WTC11 (cell line): ENCODE measurements at regions not wholly inside any gene's neighbourhood (a gene's known extent, or its start where the extent isn't known, plus 50 kb on each side); places are given as distances from the start of the nearest gene placed in this dataset.

Experiments
- CTCF ChIP-seq: fragments of 200-600 bp; IDR thresholded peaks from 2 replicates; pipeline ENCODE4 v1.8.0; 2022; ENCODE audit warnings: antibody characterized with exemption
- E2F5 ChIP-seq: sonication (generic); formaldehyde crosslinking; IDR thresholded peaks from 2 replicates; pipeline ENCODE4 v1.8.1; 2022; ENCODE audit warnings: mild to moderate bottlenecking, moderate library complexity, missing genetic modification reagents
- ELF4 ChIP-seq: sonication (generic); formaldehyde crosslinking; IDR thresholded peaks from 2 replicates; pipeline ENCODE4 v1.8.1; 2022; ENCODE audit warnings: low read depth, mild to moderate bottlenecking, moderate library complexity, missing genetic modification reagents
- HMGXB4 ChIP-seq: sonication (generic); formaldehyde crosslinking; IDR thresholded peaks from 2 replicates; pipeline ENCODE4 v1.8.1; 2023; ENCODE audit warnings: mild to moderate bottlenecking, moderate library complexity, missing genetic modification reagents
- MAX ChIP-seq: sonication (generic); formaldehyde crosslinking; IDR thresholded peaks from 2 replicates; pipeline ENCODE4 v1.8.0; 2022; ENCODE audit warnings: mild to moderate bottlenecking, missing genetic modification reagents
- STAT6 ChIP-seq: sonication (generic); formaldehyde crosslinking; conservative IDR thresholded peaks from 2 replicates; pipeline ENCODE4 v1.8.1; 2023; ENCODE audit warnings: mild to moderate bottlenecking, low read depth, missing genetic modification reagents, moderate library complexity
- USF2 ChIP-seq: sonication (generic); formaldehyde crosslinking; IDR thresholded peaks from 2 replicates; pipeline ENCODE4 v1.8.1; 2023; ENCODE audit warnings: mild to moderate bottlenecking, missing genetic modification reagents, moderate library complexity
- ZSCAN18 ChIP-seq: fragments of 250-450 bp; sonication (Bioruptor Pico); IDR thresholded peaks from 2 replicates; pipeline ENCODE4 v2.1.2; 2022; ENCODE audit warnings: mild to moderate bottlenecking, moderate library complexity

GRCh38 chr6:168908887-168909286 is 344.8 kb downstream of the THBS2 start:
- no peak for TF ChIP-seq CTCF
- no peak for TF ChIP-seq E2F5 (CRISPR knock-in tag)
- no peak for TF ChIP-seq ELF4 (CRISPR knock-in tag)
- TF ChIP-seq MAX (CRISPR knock-in tag) = no peak
- no peak for TF ChIP-seq HMGXB4 (CRISPR knock-in tag)
- no peak for TF ChIP-seq STAT6
- no peak for TF ChIP-seq ZSCAN18 (CRISPR knock-in tag)
- no peak for TF ChIP-seq USF2
